ENCODE measurements at regions not wholly inside any gene's neighbourhood (a gene's known extent, or its start where the extent isn't known, plus 50 kb on each side); places are given as distances from the start of the nearest gene placed in this dataset.

GRCh38 chr3:196143708-196144382 is 62.0 kb upstream of the TFRC start:
- peaks cover 0 to 3% of the 10 kb centered on the region in 2 donors for H3K9me3 ChIP-seq (replicated peaks in 1 of 2; ENCODE audit: control insufficient read depth in 2 of 2, insufficient read depth in 1 of 2, low read depth in 1 of 2, low read length in 2 of 2)
- peak overlapping the region; percentile 71 for H3K14ac ChIP-seq (ENCODE audit: low read length)
- H3K18ac ChIP-seq (ENCODE audit: low read length) = no peak overlapping the region
- no peak overlapping the region for H3K4me3 ChIP-seq (ENCODE audit: low read length in 2 of 2)
- peaks cover 0 to 8% (median 0%) of the 10 kb centered on the region in 3 experiments for H3K27me3 ChIP-seq (ENCODE audit: control insufficient read depth in 3 of 3, insufficient read depth in 3 of 3, low read depth in 1 of 3, low read length in 3 of 3)
- no peak overlapping the region for H3K4me2 ChIP-seq (ENCODE audit: insufficient read depth, low read length, poor library complexity, severe bottlenecking)
- H4K8ac ChIP-seq (ENCODE audit: low read depth, low read length) = no peak overlapping the region
- H3K4ac ChIP-seq (ENCODE audit: low read length) = peak overlapping the region; percentile 89
- H4K91ac ChIP-seq (ENCODE audit: low read depth, low read length, poor library complexity) = no peak overlapping the region
- H3K36me3 ChIP-seq (replicated peaks in 1 of 2; ENCODE audit: control insufficient read depth in 2 of 2, insufficient read depth in 2 of 2, low read length in 2 of 2) = no peaks in the 10 kb centered on the region
- H2BK120ac ChIP-seq (ENCODE audit: low read depth, low read length) = peak overlapping the region; percentile 91
- H3K79me1 ChIP-seq (ENCODE audit: low read depth, low read length) = no peaks in the 10 kb centered on the region
- peak overlapping the region; percentile 67 for H2BK15ac ChIP-seq (ENCODE audit: low read length)
- no peak overlapping the region for H2AFZ ChIP-seq (ENCODE audit: low read length)
- no peak overlapping the region for H3K9ac ChIP-seq (ENCODE audit: low read depth, low read length, poor library complexity)
- peak overlapping the region; percentile 70 for H2AK5ac ChIP-seq (ENCODE audit: low read depth, low read length)
- peaks cover 0 to 1% of the 10 kb centered on the region in 2 donors for H3K4me1 ChIP-seq (ENCODE audit: control insufficient read depth in 2 of 2, insufficient read depth in 1 of 2, low read depth in 1 of 2, low read length in 2 of 2)
- H3K27ac ChIP-seq (replicated peaks; ENCODE audit: low read length) = no peak overlapping the region
- DNase-seq (ENCODE audit: low spot score) = no peak
- H2BK5ac ChIP-seq (ENCODE audit: low read length) = peak overlapping the region; percentile 39
- H2BK12ac ChIP-seq (ENCODE audit: low read length) = peak overlapping the region; percentile 41
- peak overlapping the region; percentile 89 for H3K23ac ChIP-seq (ENCODE audit: low read depth, low read length, poor library complexity)
- no CpG with 5 or more reads among the region's 17 CpGs for WGBS, 2 donors (ENCODE audit: extremely low coverage in 2 of 2, insufficient read length in 2 of 2, insufficient replicate concordance in 1 of 2)

GRCh38 chr3:196142202-196142956 is 60.5 kb upstream of the TFRC start:
- H3K9me3 ChIP-seq (replicated peaks in 1 of 2; ENCODE audit: control insufficient read depth in 2 of 2, insufficient read depth in 1 of 2, low read depth in 1 of 2, low read length in 2 of 2) = no peaks in the 10 kb centered on the region
- peaks cover 0 to 1% of the 10 kb centered on the region in 2 donors for H3K4me1 ChIP-seq (ENCODE audit: control insufficient read depth in 2 of 2, insufficient read depth in 1 of 2, low read depth in 1 of 2, low read length in 2 of 2)
- no peak overlapping the region for H3K14ac ChIP-seq (ENCODE audit: low read length)
- H3K9ac ChIP-seq (ENCODE audit: low read depth, low read length, poor library complexity) = no peak overlapping the region
- peak overlapping the region; percentile 72 for H3K18ac ChIP-seq (ENCODE audit: low read length)
- H2BK15ac ChIP-seq (ENCODE audit: low read length) = no peak overlapping the region
- no peak overlapping the region for H2BK5ac ChIP-seq (ENCODE audit: low read length)
- H3K4me2 ChIP-seq (ENCODE audit: insufficient read depth, low read length, poor library complexity, severe bottlenecking) = no peak overlapping the region
- H2BK120ac ChIP-seq (ENCODE audit: low read depth, low read length) = no peak overlapping the region
- H4K91ac ChIP-seq (ENCODE audit: low read depth, low read length, poor library complexity) = no peak overlapping the region
- no CpG with 5 or more reads among the region's 16 CpGs for WGBS, 2 donors (ENCODE audit: extremely low coverage in 2 of 2, insufficient read length in 2 of 2, insufficient replicate concordance in 1 of 2)
- peaks cover 0 to 8% (median 0%) of the 10 kb centered on the region in 3 experiments for H3K27me3 ChIP-seq (ENCODE audit: control insufficient read depth in 3 of 3, insufficient read depth in 3 of 3, low read depth in 1 of 3, low read length in 3 of 3)
- H4K8ac ChIP-seq (ENCODE audit: low read depth, low read length) = no peak overlapping the region
- no peak overlapping the region for H3K27ac ChIP-seq (replicated peaks; ENCODE audit: low read length)
- H2BK12ac ChIP-seq (ENCODE audit: low read length) = no peak overlapping the region
- no peak overlapping the region for H2AFZ ChIP-seq (ENCODE audit: low read length)
- H3K79me1 ChIP-seq (ENCODE audit: low read depth, low read length) = no peaks in the 10 kb centered on the region
- H2AK5ac ChIP-seq (ENCODE audit: low read depth, low read length) = no peak overlapping the region
- H3K23ac ChIP-seq (ENCODE audit: low read depth, low read length, poor library complexity) = no peak overlapping the region
- no peak overlapping the region for H3K4ac ChIP-seq (ENCODE audit: low read length)
- no peaks in the 10 kb centered on the region for H3K36me3 ChIP-seq (replicated peaks in 1 of 2; ENCODE audit: control insufficient read depth in 2 of 2, insufficient read depth in 2 of 2, low read length in 2 of 2)
- DNase-seq (ENCODE audit: low spot score) = no peak
- H3K4me3 ChIP-seq (ENCODE audit: low read length in 2 of 2) = no peak overlapping the region

DNA sequence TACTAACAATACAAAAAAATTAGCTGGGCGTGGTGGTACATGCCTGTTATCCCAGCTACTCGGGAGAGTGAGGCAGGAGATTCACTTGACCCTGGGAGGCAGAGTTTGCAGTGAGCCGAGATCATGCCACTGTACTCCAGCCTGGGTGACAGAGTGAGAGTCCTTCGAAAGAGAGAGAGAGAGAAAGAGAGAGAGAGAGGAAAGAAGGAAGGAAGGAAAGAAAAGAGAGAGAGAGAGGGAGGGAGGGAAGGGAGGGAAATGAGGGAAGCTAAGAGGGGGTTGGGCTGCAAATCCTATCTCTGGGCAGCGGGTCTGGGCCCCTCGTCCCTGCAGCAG is 59.9 kb upstream of the TFRC start:
- Histone ChIP-seq H2BK12ac (ENCODE audit: low read length) (no peak overlapping the region), H2BK15ac (ENCODE audit: low read length) (no peak overlapping the region), H3K27me3 (ENCODE audit: control insufficient read depth in 3 of 3, insufficient read depth in 3 of 3, low read depth in 1 of 3, low read length in 3 of 3) (peaks cover 0 to 8% (median 0%) of the 10 kb centered on the region in 3 experiments), H2BK120ac (ENCODE audit: low read depth, low read length) (no peak overlapping the region), H3K18ac (ENCODE audit: low read length) (no peak overlapping the region), H3K23ac (ENCODE audit: low read depth, low read length, poor library complexity) (no peak overlapping the region), H4K91ac (ENCODE audit: low read depth, low read length, poor library complexity) (no peak overlapping the region), H3K36me3 (replicated peaks in 1 of 2; ENCODE audit: control insufficient read depth in 2 of 2, insufficient read depth in 2 of 2, low read length in 2 of 2) (no peaks in the 10 kb centered on the region), H3K4me3 (ENCODE audit: low read length in 2 of 2) (no peak overlapping the region), H2AK5ac (ENCODE audit: low read depth, low read length) (no peak overlapping the region), H2BK5ac (ENCODE audit: low read length) (no peak overlapping the region), H3K14ac (ENCODE audit: low read length) (no peak overlapping the region), H3K9ac (ENCODE audit: low read depth, low read length, poor library complexity) (no peak overlapping the region), H3K4ac (ENCODE audit: low read length) (no peak overlapping the region), H4K8ac (ENCODE audit: low read depth, low read length) (no peak overlapping the region), H3K27ac (replicated peaks; ENCODE audit: low read length) (no peak overlapping the region), H2AFZ (ENCODE audit: low read length) (no peak overlapping the region), H3K79me1 (ENCODE audit: low read depth, low read length) (no peaks in the 10 kb centered on the region), H3K4me2 (ENCODE audit: insufficient read depth, low read length, poor library complexity, severe bottlenecking) (no peak overlapping the region), H3K9me3 (replicated peaks in 1 of 2; ENCODE audit: control insufficient read depth in 2 of 2, insufficient read depth in 1 of 2, low read depth in 1 of 2, low read length in 2 of 2) (no peaks in the 10 kb centered on the region), H3K4me1 (ENCODE audit: control insufficient read depth in 2 of 2, insufficient read depth in 1 of 2, low read depth in 1 of 2, low read length in 2 of 2) (peaks cover 0 to 1% of the 10 kb centered on the region in 2 donors)
- no peak for DNase-seq (ENCODE audit: low spot score)
- WGBS, 2 donors (ENCODE audit: extremely low coverage in 2 of 2, insufficient read length in 2 of 2, insufficient replicate concordance in 1 of 2) = no CpG with 5 or more reads among the region's 6 CpGs

DNA sequence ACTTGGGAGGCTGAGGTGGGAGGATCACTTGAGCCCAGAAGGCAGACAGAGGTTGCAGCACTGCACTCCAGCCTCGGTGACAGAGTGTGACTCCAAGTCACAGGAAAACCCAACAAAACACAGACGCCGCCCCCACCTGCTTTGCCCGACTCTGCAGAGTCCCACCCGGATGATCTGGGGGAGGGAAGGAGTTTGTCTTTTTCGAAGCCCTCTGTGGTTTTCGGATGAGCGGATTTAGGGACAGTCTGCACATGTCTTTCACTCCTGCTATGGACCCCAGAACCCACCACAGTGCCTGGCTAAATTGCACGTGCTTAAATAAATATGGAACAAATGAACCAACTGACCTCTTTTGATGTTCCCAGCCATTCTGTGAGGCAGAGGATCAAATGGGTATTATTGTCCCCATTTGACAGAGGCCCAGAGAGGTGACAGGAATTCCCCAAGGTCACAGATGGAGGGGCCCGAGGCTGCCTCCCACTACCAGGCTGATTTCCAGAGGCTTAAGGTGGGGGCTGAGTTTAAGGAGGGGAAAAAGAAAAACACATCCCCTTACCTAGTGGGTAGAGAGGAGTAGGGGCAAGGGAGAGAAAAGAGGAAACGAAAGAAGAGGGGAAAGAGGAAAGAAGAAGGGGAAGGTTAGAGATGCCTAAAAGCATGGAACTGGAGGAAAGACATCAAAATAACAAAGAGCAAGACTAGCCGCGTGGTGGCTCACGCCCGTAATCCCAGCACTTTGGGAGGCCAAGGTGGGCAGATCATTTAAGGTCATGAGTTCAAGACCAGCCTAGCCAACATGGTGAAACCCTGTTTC is 59.4 kb upstream of the TFRC start:
- H3K23ac ChIP-seq (ENCODE audit: low read depth, low read length, poor library complexity) = no peak overlapping the region
- no peak overlapping the region for H2BK12ac ChIP-seq (ENCODE audit: low read length)
- H3K4me1 ChIP-seq (ENCODE audit: control insufficient read depth in 2 of 2, insufficient read depth in 1 of 2, low read depth in 1 of 2, low read length in 2 of 2) = peaks cover 0 to 1% of the 10 kb centered on the region in 2 donors
- no peaks in the 10 kb centered on the region for H3K9me3 ChIP-seq (replicated peaks in 1 of 2; ENCODE audit: control insufficient read depth in 2 of 2, insufficient read depth in 1 of 2, low read depth in 1 of 2, low read length in 2 of 2)
- H3K27me3 ChIP-seq (ENCODE audit: control insufficient read depth in 3 of 3, insufficient read depth in 3 of 3, low read depth in 1 of 3, low read length in 3 of 3) = peaks cover 0 to 8% (median 0%) of the 10 kb centered on the region in 3 experiments
- no peaks in the 10 kb centered on the region for H3K36me3 ChIP-seq (replicated peaks in 1 of 2; ENCODE audit: control insufficient read depth in 2 of 2, insufficient read depth in 2 of 2, low read length in 2 of 2)
- H3K79me1 ChIP-seq (ENCODE audit: low read depth, low read length) = no peaks in the 10 kb centered on the region
- no peak for DNase-seq (ENCODE audit: low spot score)
- no peak overlapping the region for H3K4me3 ChIP-seq (ENCODE audit: low read length in 2 of 2)
- no CpG with 5 or more reads among the region's 15 CpGs for WGBS, 2 donors (ENCODE audit: extremely low coverage in 2 of 2, insufficient read length in 2 of 2, insufficient replicate concordance in 1 of 2)
- H2AFZ ChIP-seq (ENCODE audit: low read length) = no peak overlapping the region
- H2BK15ac ChIP-seq (ENCODE audit: low read length) = no peak overlapping the region
- no peak overlapping the region for H4K8ac ChIP-seq (ENCODE audit: low read depth, low read length)
- H2BK5ac ChIP-seq (ENCODE audit: low read length) = no peak overlapping the region
- H3K9ac ChIP-seq (ENCODE audit: low read depth, low read length, poor library complexity) = no peak overlapping the region
- H2AK5ac ChIP-seq (ENCODE audit: low read depth, low read length) = no peak overlapping the region
- H4K91ac ChIP-seq (ENCODE audit: low read depth, low read length, poor library complexity) = no peak overlapping the region
- no peak overlapping the region for H3K4ac ChIP-seq (ENCODE audit: low read length)
- H3K18ac ChIP-seq (ENCODE audit: low read length) = no peak overlapping the region
- no peak overlapping the region for H3K4me2 ChIP-seq (ENCODE audit: insufficient read depth, low read length, poor library complexity, severe bottlenecking)
- H3K14ac ChIP-seq (ENCODE audit: low read length) = no peak overlapping the region
- H3K27ac ChIP-seq (replicated peaks; ENCODE audit: low read length) = no peak overlapping the region
- H2BK120ac ChIP-seq (ENCODE audit: low read depth, low read length) = no peak overlapping the region

Measured in neuronal stem cell (in vitro differentiated cells).